IMR-90 (cell line): ENCODE measurements at regions not wholly inside any gene's neighbourhood (a gene's known extent, or its start where the extent isn't known, plus 50 kb on each side); places are given as distances from the start of the nearest gene placed in this dataset.

Source experiments
- ATAC-seq: fragments of 200-7000 bp; cut with Tn5 transposase; 2 replicates; pipeline ENCODE4 v1.9.1; 2020; ENCODE audit warnings: low read depth, mild to moderate bottlenecking, moderate library complexity
- BruUV-seq: library from RNA; stranded (reverse); fragments of 400-500 nt; replicated peaks from 2 replicates; lab custom pipeline; 2021; lab: Mats Ljungman, UMichigan
- CTCF ChIA-PET: fragments of 300-600 bp; formaldehyde crosslinking; extraction: SDS; loops from one replicate; lab custom pipeline; 2021; ENCODE audit warnings: antibody characterized with exemption; lab: Yijun Ruan, JAX
- POLR2A ChIA-PET: fragments of 300-600 bp; sonication (Branson Sonifier 250); formaldehyde crosslinking; loops from one replicate; lab custom pipeline; 2022; ENCODE audit warnings: antibody characterized with exemption; ENCODE audit not compliant: unreplicated experiment; lab: Charles Lee
- DNase-seq: peaks from one replicate; pipeline ENCODE4 v3.0.0; 2013
- H2AFZ ChIP-seq: replicated peaks from 2 replicates; pipeline ENCODE3; 2013; ENCODE audit warnings: low read length, mild to moderate bottlenecking; ENCODE audit not compliant: poor library complexity
- H2AK5ac ChIP-seq: 2 replicates; pipeline ENCODE4 v1.6.1; 2013; ENCODE audit warnings: low read depth, low read length, inconsistent platforms
- H2AK9ac ChIP-seq: replicated peaks from 2 replicates; pipeline ENCODE3; 2013; ENCODE audit warnings: mild to moderate bottlenecking, low read depth, low read length, moderate library complexity; ENCODE audit not compliant: poor library complexity
- H2BK120ac ChIP-seq: 2 replicates; pipeline ENCODE4 v1.6.1; 2013; ENCODE audit warnings: low read depth, low read length, inconsistent platforms
- H2BK15ac ChIP-seq: 3 replicates; pipeline ENCODE4 v1.6.1; 2013; ENCODE audit warnings: low read depth, low read length, inconsistent platforms
- H2BK20ac ChIP-seq: 2 replicates; pipeline ENCODE4 v1.6.1; 2013; ENCODE audit warnings: low read depth, mild to moderate bottlenecking, inconsistent platforms, low read length, moderate library complexity
- H2BK5ac ChIP-seq: 2 replicates; pipeline ENCODE4 v1.6.1; 2013; ENCODE audit warnings: mild to moderate bottlenecking, low read depth, low read length, inconsistent platforms; ENCODE audit not compliant: poor library complexity, severe bottlenecking
- H3K14ac ChIP-seq: replicated peaks from 2 replicates; pipeline ENCODE4 v1.6.1; 2013; ENCODE audit warnings: low read depth, low read length, inconsistent platforms
- H3K18ac ChIP-seq: 2 replicates; pipeline ENCODE4 v1.6.1; 2013; ENCODE audit warnings: low read depth, low read length, control low read depth
- H3K23ac ChIP-seq: 2 replicates; pipeline ENCODE4 v1.6.1; 2013; ENCODE audit warnings: low read depth, low read length, inconsistent platforms
- H3K27ac ChIP-seq: 2 replicates; pipeline ENCODE4 v1.5.1; 2013; ENCODE audit warnings: mild to moderate bottlenecking, control low read depth, low read length; ENCODE audit not compliant: insufficient read depth
- H3K27me3 ChIP-seq: 2 replicates; pipeline ENCODE4 v1.6.1; 2013; ENCODE audit warnings: low read length; ENCODE audit not compliant: control insufficient read depth, insufficient read depth
- H3K36me3 ChIP-seq: 2 replicates; pipeline ENCODE4 v1.6.1; 2013; ENCODE audit warnings: low read length, mixed read lengths; ENCODE audit not compliant: control insufficient read depth, insufficient read depth
- H3K4ac ChIP-seq: 2 replicates; pipeline ENCODE4 v1.6.1; 2013; ENCODE audit warnings: low read depth, low read length, inconsistent platforms
- H3K4me1 ChIP-seq: 2 replicates; pipeline ENCODE4 v1.6.1; 2013; ENCODE audit warnings: low read length, mixed read lengths; ENCODE audit not compliant: control insufficient read depth, insufficient read depth
- H3K4me2 ChIP-seq: 2 replicates; pipeline ENCODE4 v1.6.1; 2013; ENCODE audit warnings: low read depth, mild to moderate bottlenecking, control low read depth, low read length, moderate library complexity
- H3K4me3 ChIP-seq: 2 replicates; pipeline ENCODE4 v1.5.1; 2013; ENCODE audit warnings: low read depth, mild to moderate bottlenecking, control low read depth, low read length, moderate library complexity; ENCODE audit not compliant: insufficient read depth
- H3K56ac ChIP-seq: 2 replicates; pipeline ENCODE4 v1.6.1; 2013; ENCODE audit warnings: low read length, inconsistent platforms; ENCODE audit not compliant: insufficient read depth; ENCODE audit errors: extremely low read depth
- H3K79me1 ChIP-seq, 2 experiments: 2 replicates each; pipeline ENCODE4 v1.6.1; 2013; ENCODE audit warnings: low read length in 2 of 2, inconsistent platforms in 1 of 2, low read depth in 1 of 2
- H3K9ac ChIP-seq: 2 replicates; pipeline ENCODE4 v1.6.1; 2013; ENCODE audit warnings: low read depth, low read length, control low read depth
- H3K9me1 ChIP-seq: 2 replicates; pipeline ENCODE4 v1.6.1; 2013; ENCODE audit warnings: low read length, inconsistent platforms; ENCODE audit not compliant: insufficient read depth
- H3K9me3 ChIP-seq: 2 replicates; pipeline ENCODE4 v1.6.1; 2013; ENCODE audit warnings: low read length; ENCODE audit not compliant: control insufficient read depth, insufficient read depth
- H4K20me1 ChIP-seq: 2 replicates; pipeline ENCODE4 v1.6.1; 2013; ENCODE audit warnings: low read length, inconsistent platforms; ENCODE audit not compliant: insufficient read depth
- H4K5ac ChIP-seq: 2 replicates; pipeline ENCODE4 v1.6.1; 2013; ENCODE audit warnings: mild to moderate bottlenecking, low read depth, low read length, control low read depth
- H4K8ac ChIP-seq, 2 experiments: 2 replicates each; pipeline ENCODE4 v1.6.1; 2013; ENCODE audit warnings: low read depth in 2 of 2, low read length in 2 of 2, control low read depth in 1 of 2, inconsistent platforms in 1 of 2
- H4K91ac ChIP-seq: 2 replicates; pipeline ENCODE4 v1.6.1; 2013; ENCODE audit warnings: low read depth, low read length, inconsistent platforms; ENCODE audit not compliant: insufficient read depth
- ELK1 ChIP-seq: fragments of 150-350 bp; IDR thresholded peaks from 2 replicates; pipeline ENCODE4 v1.6.1; 2016; ENCODE audit warnings: low read depth, mild to moderate bottlenecking, low read length, moderate library complexity, borderline replicate concordance
- MAZ ChIP-seq: IDR thresholded peaks from 2 replicates; pipeline ENCODE4 v1.6.1; 2012; ENCODE audit warnings: low read depth, mild to moderate bottlenecking, low read length, improper control_type of control experiment, moderate library complexity, borderline replicate concordance
- WGBS, 2 experiments: methylation state at CpG; one replicate each; pipeline versions ENCODE4 v1.1.5 to v1.1.7; 2013; ENCODE audit warnings: missing lambda C conversion rate in 2 of 2; ENCODE audit not compliant: insufficient read length in 1 of 2; ENCODE audit errors: extremely low coverage in 2 of 2; 5-methylcytosine and 5-hydroxymethylcytosine counted together
- dilution Hi-C: fragments of 300-500 bp; cut with HindIII; formaldehyde crosslinking; loops from one replicate; pipeline ENCODE4 v1.14.3; 2018; ENCODE audit warnings: low sequenced_read_pairs; ENCODE audit not compliant: unreplicated experiment
- in situ Hi-C: fragments of 300-500 bp; cut with MboI; formaldehyde crosslinking; loops from 3 replicates; pipeline ENCODE4 v1.14.3; 2019; ENCODE audit warnings: low sequenced_read_pairs, inconsistent platforms, mixed read lengths
- intact Hi-C: fragments of 100-400 bp; cut with micrococcal nuclease; formaldehyde crosslinking; loops from 2 replicates; pipeline ENCODE4 v1.10.0; 2022

- H3K79me1 ChIP-seq = no peaks in the 10 kb centered on the region
- no peak overlapping the region for H4K91ac ChIP-seq
- H4K5ac ChIP-seq = no peak overlapping the region
- H2BK120ac ChIP-seq = no peak overlapping the region
- WGBS, 2 experiments = no CpG with 5 or more reads among the region's 2 CpGs
- H3K4ac ChIP-seq = no peak overlapping the region
- ATAC-seq (no peak), DNase-seq (no peak)
- H3K14ac ChIP-seq = no peak overlapping the region
- no peaks in the 10 kb centered on the region for H3K4me1 ChIP-seq
- H3K56ac ChIP-seq = no peak overlapping the region
- dilution Hi-C loops (no loop called here), intact Hi-C loops (no loop called here), in situ Hi-C loops (no loop called here)
- no peak overlapping the region for H3K4me3 ChIP-seq
- TF ChIP-seq ELK1 = no peak
- TF ChIP-seq MAZ = no peak
- no peak overlapping the region for H2BK5ac ChIP-seq
- no peak overlapping the region for H2AFZ ChIP-seq
- no peak overlapping the region for H3K9ac ChIP-seq
- no peak overlapping the region for H2BK15ac ChIP-seq
- H4K20me1 ChIP-seq = no peaks in the 10 kb centered on the region
- no peak overlapping the region for H2AK9ac ChIP-seq
- H3K9me3 ChIP-seq = no peaks in the 10 kb centered on the region
- H2AK5ac ChIP-seq = no peak overlapping the region
- no peaks in the 10 kb centered on the region for H3K9me1 ChIP-seq
- no peak overlapping the region for H3K18ac ChIP-seq
- CTCF ChIA-PET = no interaction called here
- no peak overlapping the region for H3K27ac ChIP-seq
- no peak overlapping the region for H3K23ac ChIP-seq
- H3K36me3 ChIP-seq = no peaks in the 10 kb centered on the region
- H2BK20ac ChIP-seq = no peak overlapping the region
- H4K8ac ChIP-seq = no peak overlapping the region
- no TSS peak for BruUV-seq
- POLR2A ChIA-PET = no interaction called here
- no peaks in the 10 kb centered on the region for H3K27me3 ChIP-seq
- no peak overlapping the region for H3K4me2 ChIP-seq
These were observed 106.6 kb upstream of the NR2F2 start for GRCh38 chr15:96223939-96224338.
